ENCODE measurements at regions not wholly inside any gene's neighbourhood (a gene's known extent, or its start where the extent isn't known, plus 50 kb on each side); places are given as distances from the start of the nearest gene placed in this dataset.
A peak's percentile ranks its signal among the peaks of the same experiment; 100 is the strongest.

DNA sequence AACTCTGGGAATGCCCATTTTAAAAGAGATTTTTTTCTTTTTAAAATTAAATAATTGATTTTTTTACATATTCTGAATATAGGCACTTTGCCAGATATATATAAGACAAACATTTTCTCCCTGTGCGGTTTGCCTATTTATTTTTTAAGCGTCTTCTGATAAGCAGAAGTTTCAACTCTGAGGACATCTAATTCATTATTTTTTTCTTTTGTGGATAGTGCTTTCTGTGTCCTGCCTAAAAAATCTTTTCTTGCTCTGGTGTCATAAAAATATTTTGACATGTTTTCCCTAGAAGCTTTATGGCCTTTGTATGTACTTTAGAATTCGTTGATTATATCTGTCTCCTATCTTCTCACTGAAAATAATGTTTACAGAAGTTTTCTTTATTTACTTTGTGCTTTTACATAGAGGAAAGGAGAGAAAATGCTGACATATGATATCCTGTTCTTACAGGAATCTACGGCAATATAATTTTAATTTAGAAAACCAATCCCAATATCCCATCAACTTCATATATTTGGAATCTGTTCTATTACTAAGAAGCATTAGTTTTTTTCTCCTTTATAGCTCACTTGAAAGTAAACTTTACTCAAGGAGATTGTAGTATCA is 111.9 kb upstream of the EFNA5 start:
- H3K4me3 ChIP-seq (ENCODE audit: low read length): no peak overlapping the region
- no peaks in the 10 kb centered on the region for H3K79me2 ChIP-seq (ENCODE audit: low read length)
- H2AFZ ChIP-seq (ENCODE audit: low read length): no peak overlapping the region; the same call in 1 of the 2 replicates
- H3K9me2 ChIP-seq (replicated peaks; ENCODE audit: low read length): no peaks in the 10 kb centered on the region
- CTCF ChIA-PET: no interaction called here
- peak; percentile 55 for ATAC-seq
- H3K4me1 ChIP-seq (ENCODE audit: insufficient read depth, low read length): 0 out of 2 replicates have a peak, but pooled peaks cover 7% of the 10 kb centered on the region
- no peak overlapping the region for H3K9ac ChIP-seq (ENCODE audit: low read length)
- no peaks in the 10 kb centered on the region for H3K36me3 ChIP-seq (ENCODE audit: low read depth, low read length)
- TF ChIP-seq, protein P1, sequence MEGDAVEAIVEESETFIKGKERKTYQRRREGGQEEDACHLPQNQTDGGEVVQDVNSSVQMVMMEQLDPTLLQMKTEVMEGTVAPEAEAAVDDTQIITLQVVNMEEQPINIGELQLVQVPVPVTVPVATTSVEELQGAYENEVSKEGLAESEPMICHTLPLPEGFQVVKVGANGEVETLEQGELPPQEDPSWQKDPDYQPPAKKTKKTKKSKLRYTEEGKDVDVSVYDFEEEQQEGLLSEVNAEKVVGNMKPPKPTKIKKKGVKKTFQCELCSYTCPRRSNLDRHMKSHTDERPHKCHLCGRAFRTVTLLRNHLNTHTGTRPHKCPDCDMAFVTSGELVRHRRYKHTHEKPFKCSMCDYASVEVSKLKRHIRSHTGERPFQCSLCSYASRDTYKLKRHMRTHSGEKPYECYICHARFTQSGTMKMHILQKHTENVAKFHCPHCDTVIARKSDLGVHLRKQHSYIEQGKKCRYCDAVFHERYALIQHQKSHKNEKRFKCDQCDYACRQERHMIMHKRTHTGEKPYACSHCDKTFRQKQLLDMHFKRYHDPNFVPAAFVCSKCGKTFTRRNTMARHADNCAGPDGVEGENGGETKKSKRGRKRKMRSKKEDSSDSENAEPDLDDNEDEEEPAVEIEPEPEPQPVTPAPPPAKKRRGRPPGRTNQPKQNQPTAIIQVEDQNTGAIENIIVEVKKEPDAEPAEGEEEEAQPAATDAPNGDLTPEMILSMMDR (conservative IDR thresholded peaks at IDR 0.05; ENCODE audit: low read depth, low read length): no peak
- TF ChIP-seq EZH2 (IDR thresholded peaks at IDR 0.05; ENCODE audit: low read length, unreplicated experiment) (no peak), EZH2phosphoT487 (IDR thresholded peaks at IDR 0.05; ENCODE audit: borderline replicate concordance, low read length) (no peak)
- H3K27me3 ChIP-seq (ENCODE audit: low read length): no peaks in the 10 kb centered on the region
- no peaks in the 10 kb centered on the region for H3F3A ChIP-seq (ENCODE audit: low read length, unreplicated experiment)
- intact Hi-C loops (cut with micrococcal nuclease): no loop called here
- no peaks in the 10 kb centered on the region for H4K20me1 ChIP-seq (ENCODE audit: low read length)
- POLR2A ChIA-PET (ENCODE audit: unreplicated experiment): no interaction called here
- H3K4me2 ChIP-seq (ENCODE audit: low read length): no peak overlapping the region
- no peak for DNase-seq
- no TSS peak for BruUV-seq (replicated peaks)
- H3K27ac ChIP-seq (ENCODE audit: low read length): no peak overlapping the region
- no peaks in the 10 kb centered on the region for H3K9me3 ChIP-seq (ENCODE audit: low read length)

DNA sequence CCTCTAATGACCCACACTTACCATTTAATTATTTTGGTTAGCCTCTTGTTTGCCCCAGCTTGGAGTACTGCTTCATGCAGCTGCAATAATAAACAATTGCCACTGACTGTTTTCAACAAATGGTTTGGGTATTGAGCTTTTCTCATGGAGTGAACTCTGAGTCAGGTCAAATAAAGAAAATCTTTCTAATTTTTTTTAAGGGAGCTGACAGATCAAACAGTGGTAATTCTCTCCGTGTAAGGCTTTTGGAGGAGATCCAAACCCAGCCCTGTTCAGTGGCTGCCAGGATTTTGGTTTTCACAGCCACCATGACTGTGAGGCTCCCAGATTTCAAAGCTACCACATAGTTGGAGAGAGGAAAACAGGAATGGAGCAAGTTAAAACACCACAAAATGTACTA is 110.7 kb upstream of the EFNA5 start:
- H3K9me2 ChIP-seq (replicated peaks; ENCODE audit: low read length): no peaks in the 10 kb centered on the region
- H3F3A ChIP-seq (ENCODE audit: low read length, unreplicated experiment): no peaks in the 10 kb centered on the region
- ATAC-seq (no peak; the same call in 1 of the 2 replicates), DNase-seq (peak; percentile 21)
- 0 out of 2 replicates have a peak, but pooled peaks cover 7% of the 10 kb centered on the region for H3K4me1 ChIP-seq (ENCODE audit: insufficient read depth, low read length)
- intact Hi-C loops (cut with micrococcal nuclease): no loop called here
- CTCF ChIA-PET: no interaction called here
- H3K4me2 ChIP-seq (ENCODE audit: low read length): no peak overlapping the region
- no peak overlapping the region for H3K9ac ChIP-seq (ENCODE audit: low read length)
- no peaks in the 10 kb centered on the region for H4K20me1 ChIP-seq (ENCODE audit: low read length)
- H3K27ac ChIP-seq (ENCODE audit: low read length): no peak overlapping the region
- no TSS peak for BruUV-seq (replicated peaks)
- H3K79me2 ChIP-seq (ENCODE audit: low read length): no peaks in the 10 kb centered on the region
- no peaks in the 10 kb centered on the region for H3K36me3 ChIP-seq (ENCODE audit: low read depth, low read length)
- TF ChIP-seq, protein P1 (conservative IDR thresholded peaks at IDR 0.05; ENCODE audit: low read depth, low read length): no peak
- no peak for TF ChIP-seq EZH2phosphoT487 (IDR thresholded peaks at IDR 0.05; ENCODE audit: borderline replicate concordance, low read length)
- no peak for TF ChIP-seq EZH2 (IDR thresholded peaks at IDR 0.05; ENCODE audit: low read length, unreplicated experiment)
- no peak overlapping the region for H3K4me3 ChIP-seq (ENCODE audit: low read length)
- H3K27me3 ChIP-seq (ENCODE audit: low read length): no peaks in the 10 kb centered on the region
- H3K9me3 ChIP-seq (ENCODE audit: low read length): no peaks in the 10 kb centered on the region
- POLR2A ChIA-PET (ENCODE audit: unreplicated experiment): no interaction called here
- no peak overlapping the region for H2AFZ ChIP-seq (ENCODE audit: low read length)

DNA sequence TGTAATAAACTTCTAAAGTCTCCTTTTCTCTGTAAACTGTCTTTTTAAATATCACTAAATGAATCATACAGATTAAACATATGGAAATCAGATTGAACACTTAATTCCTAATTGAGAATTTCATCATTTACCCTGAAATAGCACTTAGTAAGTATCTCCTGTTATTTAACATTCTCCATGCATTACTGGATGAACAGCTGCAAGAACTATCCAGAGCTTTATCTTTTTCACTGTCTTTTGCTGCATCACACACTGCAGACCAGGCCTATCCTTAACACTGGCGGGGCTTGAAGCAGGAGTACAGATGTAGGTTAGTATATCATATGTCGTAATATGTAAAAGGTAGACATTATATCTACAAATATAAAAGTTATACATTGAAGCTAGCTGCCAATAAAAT is 108.7 kb upstream of the EFNA5 start:
- Histone ChIP-seq H2AFZ (ENCODE audit: low read length) (no peak overlapping the region), H4K20me1 (ENCODE audit: low read length) (no peaks in the 10 kb centered on the region), H3K4me1 (ENCODE audit: insufficient read depth, low read length) (0 out of 2 replicates have a peak, but pooled peaks cover 7% of the 10 kb centered on the region), H3F3A (ENCODE audit: low read length, unreplicated experiment) (no peaks in the 10 kb centered on the region), H3K79me2 (ENCODE audit: low read length) (no peaks in the 10 kb centered on the region), H3K9me3 (ENCODE audit: low read length) (no peaks in the 10 kb centered on the region), H3K9me2 (replicated peaks; ENCODE audit: low read length) (no peaks in the 10 kb centered on the region), H3K27me3 (ENCODE audit: low read length) (no peaks in the 10 kb centered on the region), H3K4me3 (ENCODE audit: low read length) (no peak overlapping the region), H3K27ac (ENCODE audit: low read length) (no peak overlapping the region), H3K36me3 (ENCODE audit: low read depth, low read length) (no peaks in the 10 kb centered on the region), H3K9ac (ENCODE audit: low read length) (no peak overlapping the region), H3K4me2 (ENCODE audit: low read length) (no peak overlapping the region)
- intact Hi-C loops (cut with micrococcal nuclease): no loop called here
- ATAC-seq (no peak), DNase-seq (no peak)
- POLR2A ChIA-PET (ENCODE audit: unreplicated experiment): no interaction called here
- CTCF ChIA-PET: no interaction called here
- TF ChIP-seq EZH2 (IDR thresholded peaks at IDR 0.05; ENCODE audit: low read length, unreplicated experiment) (no peak), EZH2phosphoT487 (IDR thresholded peaks at IDR 0.05; ENCODE audit: borderline replicate concordance, low read length) (no peak)
- TF ChIP-seq, protein P1 (conservative IDR thresholded peaks at IDR 0.05; ENCODE audit: low read depth, low read length): no peak
- no TSS peak for BruUV-seq (replicated peaks)

All from PC-3 (cell line).